H1 (cell line): ENCODE measurements at regions not wholly inside any gene's neighbourhood (a gene's known extent, or its start where the extent isn't known, plus 50 kb on each side); places are given as distances from the start of the nearest gene placed in this dataset.

Source experiments
- CHD7 ChIP-seq: fragments of 300-600 bp; sonication (generic); IDR thresholded peaks from 2 replicates; pipeline ENCODE4 v1.7.1; 2012; ENCODE audit warnings: low read length, moderate library complexity, mild to moderate bottlenecking, inconsistent platforms; ENCODE audit not compliant: insufficient replicate concordance
- EGR1 ChIP-seq: IDR thresholded peaks from 2 replicates; pipeline ENCODE4 v1.6.1; 2011; ENCODE audit warnings: low read depth, low read length, borderline replicate concordance
- EZH2 ChIP-seq: fragments of 200-600 bp; sonication (generic); IDR thresholded peaks from 2 replicates; pipeline ENCODE4 v1.7.1; 2012; ENCODE audit warnings: low read depth, mild to moderate bottlenecking, moderate library complexity, low read length, inconsistent platforms; ENCODE audit not compliant: severe bottlenecking
- JUN ChIP-seq: IDR thresholded peaks from 2 replicates; pipeline ENCODE4 v1.6.1; 2011; ENCODE audit warnings: low read depth, mild to moderate bottlenecking, improper control_type of control experiment, low read length
- POLR2AphosphoS5 ChIP-seq: IDR thresholded peaks from 2 replicates; pipeline ENCODE4 v1.6.1; 2011; ENCODE audit warnings: low read depth, low read length
- RNF2 ChIP-seq: fragments of 200-900, 300-1000 bp; sonication (generic); IDR thresholded peaks from 2 replicates; pipeline ENCODE4 v1.7.1; 2016; ENCODE audit warnings: borderline replicate concordance, low read depth, mild to moderate bottlenecking, antibody characterized with exemption, low read length; ENCODE audit not compliant: poor library complexity, severe bottlenecking; ENCODE audit errors: missing control alignments
- SIRT6 ChIP-seq: IDR thresholded peaks from one replicate; pipeline ENCODE4 v1.7.1; 2012; ENCODE audit warnings: low read length, inconsistent platforms
- SIX5 ChIP-seq: IDR thresholded peaks from 2 replicates; pipeline ENCODE4 v1.6.1; 2011; ENCODE audit warnings: mild to moderate bottlenecking, low read depth, low read length
- SP2 ChIP-seq: IDR thresholded peaks from 2 replicates; pipeline ENCODE4 v1.6.1; 2012; ENCODE audit warnings: mild to moderate bottlenecking, low read length, inconsistent platforms

DNA sequence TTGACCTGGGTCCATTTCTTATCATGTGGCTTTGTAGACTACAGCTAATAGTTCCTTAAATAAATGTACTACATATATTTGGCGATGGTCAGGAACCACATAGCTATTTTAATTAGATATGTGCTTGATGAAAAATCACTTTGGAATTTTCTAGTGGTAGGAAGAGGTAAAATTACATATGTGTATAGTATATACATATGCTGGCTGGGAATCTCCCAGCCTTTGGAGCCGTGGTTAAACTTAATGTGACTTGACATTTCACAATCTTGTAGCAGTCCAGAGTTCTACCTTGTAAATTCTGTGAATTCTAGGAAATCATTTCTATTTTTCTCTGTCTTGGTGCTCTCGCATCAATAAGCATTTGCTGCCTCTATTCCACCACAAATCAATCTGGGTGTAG lies 565.0 kb downstream of the DMRTA1 start (continued):
- TF ChIP-seq CHD7 (no peak), JUN (no peak), SIX5 (no peak), SIRT6 (no peak), EZH2 (no peak), SP2 (no peak), RNF2 (no peak), POLR2AphosphoS5 (no peak), EGR1 (no peak)
